Suprapubic skin (tissue), 4 donors: ENCODE measurements at regions not wholly inside any gene's neighbourhood (a gene's known extent, or its start where the extent isn't known, plus 50 kb on each side); places are given as distances from the start of the nearest gene placed in this dataset.

Source experiments
- EP300 ChIP-seq: sonication (generic); formaldehyde crosslinking; IDR thresholded peaks from one replicate; pipeline ENCODE4 v1.6.1; 2017; ENCODE audit warnings: antibody characterized with exemption
- POLR2A ChIP-seq, 2 donors: fragments of 450-650 bp; IDR thresholded peaks; one replicate each; pipeline ENCODE4 v1.6.1; 2017; ENCODE audit warnings: antibody characterized with exemption in 2 of 2, mild to moderate bottlenecking in 2 of 2, moderate library complexity in 2 of 2
- POLR2AphosphoS5 ChIP-seq, 3 donors: sonication (generic); formaldehyde crosslinking; IDR thresholded peaks; one replicate each; pipeline ENCODE4 v1.6.1; 2017; ENCODE audit warnings: antibody characterized with exemption in 3 of 3
- TF ChIP-seq, protein P1 (sequence below), 2 donors: fragments of 200-600 bp in 1 of 2; fragments of 450-650 bp in 1 of 2; sonication (generic) in 1 of 2; IDR thresholded peaks; one replicate each; pipeline ENCODE4 v1.5.1; 2016 to 2019; ENCODE audit warnings: antibody characterized with exemption in 2 of 2, mild to moderate bottlenecking in 1 of 2, moderate library complexity in 1 of 2

DNA sequence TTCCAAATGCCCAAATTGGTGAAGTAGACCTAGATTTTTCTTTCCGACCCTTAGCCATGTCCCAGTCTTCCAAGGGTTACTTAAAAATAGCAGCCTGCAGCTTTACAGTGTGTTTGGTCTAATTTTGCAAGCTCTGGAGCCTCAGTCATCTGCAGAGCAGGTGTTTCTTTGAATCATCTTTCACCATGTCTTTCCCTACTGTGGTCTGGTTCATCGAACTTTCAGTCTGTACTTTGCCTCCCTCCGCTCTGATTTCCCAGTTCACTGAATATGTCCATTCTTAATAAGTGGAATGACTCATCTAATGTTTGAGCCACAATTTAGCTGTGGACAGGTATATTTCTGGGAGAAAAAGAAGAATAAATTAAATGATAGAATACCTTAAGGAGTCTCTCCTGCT is 1060.7 kb downstream of the EFNA5 start:
- TF ChIP-seq, protein P1, sequence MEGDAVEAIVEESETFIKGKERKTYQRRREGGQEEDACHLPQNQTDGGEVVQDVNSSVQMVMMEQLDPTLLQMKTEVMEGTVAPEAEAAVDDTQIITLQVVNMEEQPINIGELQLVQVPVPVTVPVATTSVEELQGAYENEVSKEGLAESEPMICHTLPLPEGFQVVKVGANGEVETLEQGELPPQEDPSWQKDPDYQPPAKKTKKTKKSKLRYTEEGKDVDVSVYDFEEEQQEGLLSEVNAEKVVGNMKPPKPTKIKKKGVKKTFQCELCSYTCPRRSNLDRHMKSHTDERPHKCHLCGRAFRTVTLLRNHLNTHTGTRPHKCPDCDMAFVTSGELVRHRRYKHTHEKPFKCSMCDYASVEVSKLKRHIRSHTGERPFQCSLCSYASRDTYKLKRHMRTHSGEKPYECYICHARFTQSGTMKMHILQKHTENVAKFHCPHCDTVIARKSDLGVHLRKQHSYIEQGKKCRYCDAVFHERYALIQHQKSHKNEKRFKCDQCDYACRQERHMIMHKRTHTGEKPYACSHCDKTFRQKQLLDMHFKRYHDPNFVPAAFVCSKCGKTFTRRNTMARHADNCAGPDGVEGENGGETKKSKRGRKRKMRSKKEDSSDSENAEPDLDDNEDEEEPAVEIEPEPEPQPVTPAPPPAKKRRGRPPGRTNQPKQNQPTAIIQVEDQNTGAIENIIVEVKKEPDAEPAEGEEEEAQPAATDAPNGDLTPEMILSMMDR (IDR thresholded peaks at IDR 0.05), result no peak
- no peak for TF ChIP-seq POLR2A (IDR thresholded peaks at IDR 0.05)
- TF ChIP-seq POLR2AphosphoS5 (IDR thresholded peaks at IDR 0.05), result no peak
- TF ChIP-seq EP300, result no peak
